Adrenal gland (tissue), 5 donors: ENCODE measurements at regions not wholly inside any gene's neighbourhood (a gene's known extent, or its start where the extent isn't known, plus 50 kb on each side); places are given as distances from the start of the nearest gene placed in this dataset.

Experiments used
- CTCF ChIP-seq, 6 experiments: fragments of 450-650 bp in 4 of 6; fragments of 200-600 bp in 2 of 6; sonication (generic) in 1 of 6; IDR thresholded peaks; 1 replicate in 5 of 6; 2 replicates in 1 of 6; pipeline versions ENCODE4 v1.5.1 to v1.8.0; 2016 to 2021; ENCODE audit warnings: antibody characterized with exemption in 6 of 6, mild to moderate bottlenecking in 2 of 6, moderate library complexity in 1 of 6
- POLR2A ChIP-seq, 2 donors: fragments of 450-650 bp; IDR thresholded peaks; one replicate each; pipeline ENCODE4 v1.6.1; 2017; ENCODE audit warnings: antibody characterized with exemption in 2 of 2, mild to moderate bottlenecking in 2 of 2, moderate library complexity in 1 of 2
- donor health status: DM: no; HTN: no; CAD: no.

GRCh38 chr5:142506046-142506445, 179.8 kb downstream of the FGF1 start:
- TF ChIP-seq CTCF (IDR thresholded peaks at IDR 0.05) (no peak), POLR2A (IDR thresholded peaks at IDR 0.05) (no peak)
